ENCODE measurements at regions not wholly inside any gene's neighbourhood (a gene's known extent, or its start where the extent isn't known, plus 50 kb on each side); places are given as distances from the start of the nearest gene placed in this dataset.
"Not testable (repeated sequence)": the region's sequence is repeated elsewhere in the genome, so short reads cannot be mapped to it uniquely, and the experiment has no call there.

GRCh38 chr1:163983097-163983496 is 575.9 kb upstream of the PBX1 start:
- no peak for DNase-seq (ENCODE audit: low read depth, low spot score)

GRCh38 chr1:163985700-163986099 is 573.3 kb upstream of the PBX1 start:
- no peak for DNase-seq (ENCODE audit: low read depth, low spot score)

GRCh38 chr1:163999131-163999530 is 559.9 kb upstream of the PBX1 start:
- DNase-seq (ENCODE audit: low read depth, low spot score) = no peak

DNA sequence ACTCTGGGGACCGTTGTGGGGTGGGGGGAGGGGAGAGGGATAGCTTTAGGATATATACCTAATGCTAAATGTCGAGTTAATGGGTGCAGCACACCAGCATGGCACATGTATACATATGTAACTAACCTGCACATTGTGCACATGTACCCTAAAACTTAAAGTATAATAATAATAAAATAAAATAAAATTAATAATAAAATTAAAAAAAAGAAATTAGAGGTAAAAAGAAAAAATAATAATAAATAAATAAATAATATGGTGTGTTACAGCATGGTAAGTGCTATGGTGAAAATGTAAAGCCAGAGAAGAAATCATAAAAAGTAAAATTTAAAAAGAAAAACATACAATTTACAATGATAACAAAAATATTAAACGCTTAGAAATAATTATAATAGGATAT is 552.8 kb upstream of the PBX1 start:
- DNase-seq (ENCODE audit: low read depth, low spot score) = not testable (repeated sequence)

- DNase-seq (ENCODE audit: low read depth, low spot score) = no peak
Observed at GRCh38 chr1:164006621-164007020, 552.4 kb upstream of the PBX1 start.

GRCh38 chr1:164017239-164017638 is 541.7 kb upstream of the PBX1 start:
- no peak for DNase-seq (ENCODE audit: low read depth, low spot score)

DNA sequence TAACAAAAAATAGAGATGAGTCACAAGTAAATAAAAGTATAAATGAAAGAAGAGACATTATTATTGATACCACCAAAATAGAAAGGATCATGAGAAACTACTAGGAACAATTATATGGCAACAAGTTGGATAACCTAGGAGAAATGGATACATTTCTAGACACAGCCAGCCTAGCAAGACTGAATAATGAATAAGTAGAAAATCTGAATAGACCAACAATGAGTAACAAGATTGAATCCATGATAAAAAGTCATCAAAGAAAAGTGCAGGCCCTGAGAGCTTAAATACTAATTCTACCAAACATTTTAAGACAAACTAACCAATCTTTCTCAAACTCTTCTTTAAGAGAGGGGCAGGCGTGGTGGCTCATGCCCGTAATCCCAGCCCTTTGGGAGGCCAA is 538.6 kb upstream of the PBX1 start:
- DNase-seq (ENCODE audit: low read depth, low spot score) = no peak

DNA sequence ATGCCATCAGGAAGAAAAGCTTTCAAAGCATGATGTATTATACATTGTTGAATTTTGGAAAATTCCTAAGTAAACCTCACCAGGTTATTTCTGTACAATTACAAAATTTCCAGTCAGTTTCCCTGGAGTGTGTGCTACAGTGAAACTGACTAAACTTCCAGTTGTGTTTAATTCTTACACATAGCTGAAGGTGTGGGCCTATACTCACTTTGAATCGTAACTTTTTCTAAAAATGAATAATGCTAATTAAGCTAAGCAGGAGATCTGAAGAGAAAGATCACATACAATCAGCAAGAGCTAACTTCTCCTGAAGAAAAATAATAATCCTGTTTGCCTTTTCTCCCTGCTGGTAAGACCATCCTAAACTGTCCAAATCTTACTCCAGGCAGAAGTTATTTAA is 537.2 kb upstream of the PBX1 start:
- DNase-seq (ENCODE audit: low read depth, low spot score) = no peak

DNA sequence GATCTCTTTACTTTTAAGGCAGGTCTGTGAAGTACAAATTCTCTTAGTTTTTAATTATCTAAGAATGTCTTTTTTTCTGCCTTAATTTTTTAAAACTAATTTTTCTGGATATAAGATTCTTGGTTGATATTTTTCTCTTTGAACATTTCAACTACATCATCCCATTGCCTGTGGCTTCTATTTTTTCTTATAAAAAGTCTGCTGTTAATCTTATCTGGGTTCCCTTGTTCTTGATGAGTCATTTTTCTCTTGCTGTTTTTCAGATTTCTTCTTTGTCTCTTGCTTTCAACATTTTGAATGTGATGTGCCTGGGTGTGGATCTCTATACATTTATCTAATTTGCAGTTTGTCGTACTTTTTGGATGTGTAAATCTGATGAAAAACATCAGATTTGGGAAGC is 525.2 kb upstream of the PBX1 start:
- no peak for DNase-seq (ENCODE audit: low read depth, low spot score)

DNA sequence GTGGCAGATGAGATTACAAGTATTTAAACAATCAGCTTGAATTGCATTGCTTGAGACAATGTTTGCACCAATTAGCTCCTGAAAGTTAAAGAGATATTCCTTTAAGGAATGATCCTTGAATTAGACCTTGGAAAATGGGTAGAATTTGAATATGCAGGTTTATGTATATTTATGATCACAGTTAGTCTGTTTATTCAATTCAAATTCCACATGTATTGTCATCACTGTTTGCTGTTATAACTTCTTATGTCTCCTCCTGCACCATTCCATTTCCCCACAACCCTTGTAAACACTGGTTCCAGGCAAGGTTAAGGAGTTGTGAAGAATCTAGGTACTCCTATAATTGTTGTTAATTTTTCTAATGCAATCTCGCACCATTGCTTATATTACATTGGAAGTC is 518.2 kb upstream of the PBX1 start:
- no peak for DNase-seq (ENCODE audit: low read depth, low spot score)

DNA sequence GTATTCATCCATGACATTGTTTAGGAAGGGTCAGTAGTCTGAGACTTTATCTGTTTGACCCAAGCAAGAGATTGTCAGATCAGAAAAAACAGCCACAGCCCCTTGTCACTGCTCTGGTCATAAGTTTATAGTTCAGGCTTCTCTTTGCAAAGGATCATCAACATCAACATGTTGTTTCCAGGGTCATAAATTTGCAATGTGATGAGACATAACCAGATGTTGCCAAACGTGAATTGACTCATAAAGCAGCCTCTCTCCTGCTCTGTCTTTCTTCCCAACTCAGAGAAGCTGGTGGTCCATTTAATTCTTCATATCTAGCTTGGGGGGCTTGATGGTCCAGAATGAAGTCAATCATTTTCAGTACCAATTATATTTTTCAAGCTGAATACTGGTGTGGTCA is 507.2 kb upstream of the PBX1 start:
- DNase-seq (ENCODE audit: low read depth, low spot score) = no peak

DNA sequence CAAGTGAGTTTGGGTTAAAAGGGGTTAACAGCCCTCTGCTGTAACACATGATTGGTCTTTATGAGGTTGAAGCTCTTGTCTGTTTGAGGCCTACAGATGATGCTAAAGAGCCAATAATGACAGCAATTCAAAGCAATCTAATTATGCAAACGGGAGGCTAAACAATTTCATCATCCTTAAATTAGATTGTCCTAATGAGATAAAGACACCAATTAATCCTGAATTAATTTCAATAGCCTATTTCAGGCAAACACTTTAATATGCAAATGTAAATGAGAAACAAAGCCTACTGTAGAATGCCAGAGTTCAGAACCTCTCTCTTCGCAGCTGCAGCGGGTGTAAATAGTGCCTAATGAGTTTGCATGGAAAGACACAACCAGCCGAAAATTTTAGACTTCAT is 504.7 kb upstream of the PBX1 start:
- DNase-seq (ENCODE audit: low read depth, low spot score) = no peak

GRCh38 chr1:164058198-164058597 is 500.8 kb upstream of the PBX1 start:
- DNase-seq (ENCODE audit: low read depth, low spot score) = no peak

- DNase-seq (ENCODE audit: low read depth, low spot score) = no peak
Observed at GRCh38 chr1:164061528-164061927, 497.5 kb upstream of the PBX1 start.

GRCh38 chr1:164064501-164064900 is 494.5 kb upstream of the PBX1 start:
- no peak for DNase-seq (ENCODE audit: low read depth, low spot score)

GRCh38 chr1:164071288-164071687 is 487.7 kb upstream of the PBX1 start:
- no peak for DNase-seq (ENCODE audit: low read depth, low spot score)

DNA sequence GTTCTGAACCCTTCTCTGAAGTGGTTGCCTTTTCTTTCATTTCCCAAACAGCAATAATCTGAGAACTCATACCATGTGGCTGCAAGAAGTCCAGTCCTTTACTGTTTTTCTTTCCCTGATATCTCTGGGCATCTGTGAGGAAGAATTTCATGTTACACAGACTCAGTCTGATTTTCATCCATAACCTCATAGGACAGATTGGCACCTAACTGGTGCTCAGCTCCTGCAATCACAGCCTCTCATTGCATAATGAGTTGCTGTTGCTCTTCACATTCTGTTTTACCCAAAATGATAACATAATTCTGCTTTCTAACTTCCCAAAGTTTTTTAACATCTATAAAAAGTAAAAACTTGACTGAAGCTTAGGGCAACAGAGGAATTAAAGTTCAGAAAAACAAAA is 472.2 kb upstream of the PBX1 start:
- no peak for DNase-seq (ENCODE audit: low read depth, low spot score)

DNA sequence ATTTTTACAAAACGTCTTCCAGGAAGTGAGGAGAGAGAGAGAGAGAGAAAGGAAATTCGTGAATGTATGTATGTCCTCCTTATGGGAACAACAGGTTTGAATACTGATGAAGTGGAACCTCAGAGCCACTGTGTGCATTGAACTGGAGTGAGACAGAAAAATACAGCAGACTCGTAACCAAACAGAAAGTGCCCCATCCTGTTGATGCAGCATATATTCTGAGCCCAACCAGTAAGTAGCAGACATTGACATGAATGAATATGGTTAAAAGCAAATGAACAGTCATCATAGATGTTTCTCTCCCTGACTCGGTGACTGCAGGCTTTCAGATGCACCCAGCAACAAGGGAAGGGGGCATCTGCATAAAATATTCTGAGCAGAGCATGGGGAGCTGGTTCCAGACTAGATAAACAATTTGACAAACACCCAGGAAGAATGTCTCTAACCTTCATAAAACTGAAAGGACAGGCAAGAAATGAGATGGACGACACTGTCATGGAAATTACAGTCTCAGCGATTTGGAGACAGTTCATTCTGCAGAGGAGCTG is 471.0 kb upstream of the PBX1 start:
- DNase-seq (ENCODE audit: low read depth, low spot score) = no peak

DNA sequence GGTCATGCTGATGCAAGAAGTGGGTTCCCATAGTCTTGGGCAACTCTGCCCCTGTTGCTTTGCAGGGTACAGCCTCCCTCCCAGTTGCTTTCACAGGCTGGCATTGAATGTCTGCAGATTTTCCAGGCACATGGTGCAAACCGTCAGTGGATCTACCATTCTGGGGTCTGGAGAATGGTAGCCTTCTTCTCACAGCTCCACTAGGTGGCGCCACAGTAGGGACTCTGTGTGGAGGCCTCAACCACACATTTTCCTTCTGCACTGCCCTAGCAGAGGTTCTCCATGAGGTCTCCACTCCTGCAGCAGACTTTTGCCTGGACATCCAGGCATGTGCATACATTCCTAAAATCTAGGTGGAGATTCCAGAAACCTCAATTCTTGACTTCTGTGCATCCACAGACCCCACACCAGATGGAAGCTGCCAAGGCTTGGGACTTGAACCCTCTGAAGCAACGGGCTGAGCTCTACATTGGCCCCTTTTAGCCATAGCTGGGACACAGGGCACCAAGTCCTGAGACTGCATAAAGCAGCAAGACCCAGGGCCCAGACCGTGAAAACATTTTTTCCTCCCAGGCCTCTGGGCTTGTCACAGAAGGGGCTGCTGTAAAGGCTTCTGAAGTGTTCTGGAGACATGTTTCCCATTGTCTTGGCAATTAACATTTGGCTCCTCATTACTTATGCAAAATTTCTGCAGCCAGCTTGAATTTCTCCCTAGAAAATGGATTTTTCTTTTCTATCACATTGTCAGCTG is 466.2 kb upstream of the PBX1 start:
- no peak for DNase-seq (ENCODE audit: low read depth, low spot score)

GRCh38 chr1:164093543-164093942 is 465.4 kb upstream of the PBX1 start:
- DNase-seq (ENCODE audit: low read depth, low spot score) = no peak

DNA sequence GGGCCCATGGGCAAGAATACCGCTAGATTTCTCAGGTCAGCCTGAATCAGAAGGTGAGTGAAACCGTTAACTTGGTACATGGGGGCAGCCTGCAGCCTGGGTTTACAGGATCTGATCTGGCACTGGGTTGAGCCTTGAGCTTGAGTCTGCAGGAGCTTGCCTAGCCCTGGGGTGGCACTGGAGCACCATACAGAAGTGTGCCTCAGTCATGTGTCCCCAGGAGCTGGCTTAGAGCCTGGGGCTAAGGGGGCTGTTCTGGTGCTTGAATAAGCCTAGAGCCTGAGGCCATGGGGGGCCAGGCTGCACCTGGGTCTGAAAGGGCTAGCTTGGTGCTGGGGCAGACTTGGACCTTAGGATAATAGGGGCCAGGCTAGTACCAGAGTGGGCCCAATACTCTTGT is 457.2 kb upstream of the PBX1 start:
- no peak for DNase-seq (ENCODE audit: low read depth, low spot score)

DNA sequence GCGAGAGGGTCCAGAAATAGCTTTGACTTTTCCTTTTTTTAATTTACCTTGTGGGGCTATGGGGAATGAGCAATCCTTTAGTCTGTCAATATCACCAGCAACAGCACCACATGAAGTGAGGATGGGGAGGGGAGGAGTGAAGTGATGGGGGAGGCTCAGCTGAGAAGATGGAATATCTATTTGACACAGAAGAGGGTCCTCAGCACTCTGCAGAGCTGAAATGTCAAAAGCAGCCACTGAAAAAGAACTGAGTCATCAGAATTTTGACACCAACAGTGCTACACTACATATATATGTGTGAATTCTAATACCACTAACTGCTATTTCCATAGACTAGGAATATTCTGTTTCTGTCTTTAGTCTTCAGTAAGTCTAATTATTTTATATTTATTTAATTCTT is 427.0 kb upstream of the PBX1 start:
- DNase-seq (ENCODE audit: low read depth, low spot score) = no peak

GRCh38 chr1:164137273-164137925 is 421.6 kb upstream of the PBX1 start:
- no peak for DNase-seq (ENCODE audit: low read depth, low spot score)
